ENCODE measurements at regions not wholly inside any gene's neighbourhood (a gene's known extent, or its start where the extent isn't known, plus 50 kb on each side); places are given as distances from the start of the nearest gene placed in this dataset.
A peak's percentile ranks its signal among the peaks of the same experiment; 100 is the strongest.
"Not testable (repeated sequence)": the region's sequence is repeated elsewhere in the genome, so short reads cannot be mapped to it uniquely, and the experiment has no call there.

DNA sequence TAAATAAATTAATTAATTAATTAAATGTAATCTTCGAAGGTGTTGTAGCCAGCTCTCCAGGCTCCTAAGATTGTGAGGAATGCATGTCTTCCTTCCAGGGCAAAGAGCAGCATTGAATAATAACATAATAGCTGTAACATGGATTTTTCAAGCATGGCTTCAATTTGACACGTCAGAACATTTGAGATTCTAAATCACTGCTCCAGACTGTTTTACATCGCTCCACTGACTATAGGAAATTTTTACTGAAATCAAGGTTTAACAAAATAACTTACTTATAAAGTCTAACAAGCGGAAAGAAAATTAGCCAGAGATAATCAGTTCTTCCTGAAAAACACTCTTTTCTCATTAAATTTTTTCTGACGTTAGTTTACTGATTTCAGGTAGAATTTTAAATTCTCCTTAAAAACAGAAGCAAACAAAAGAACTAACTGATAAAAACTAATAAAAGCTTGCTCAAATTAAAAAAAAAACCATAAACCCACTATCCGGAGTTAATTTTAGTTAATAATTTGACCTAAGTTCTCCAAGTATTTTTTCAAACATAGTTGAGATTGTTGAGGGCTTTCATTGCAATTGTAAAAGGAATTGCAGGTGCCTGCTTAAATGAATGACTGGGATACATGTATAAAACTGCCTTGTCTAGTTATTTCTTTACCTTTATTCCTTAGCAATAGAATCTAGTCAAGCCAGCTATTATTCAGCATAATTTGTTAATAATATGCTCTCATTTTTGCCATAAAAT is 51.2 kb upstream of the SGCE start:
- DNase-seq = no peak

DNA sequence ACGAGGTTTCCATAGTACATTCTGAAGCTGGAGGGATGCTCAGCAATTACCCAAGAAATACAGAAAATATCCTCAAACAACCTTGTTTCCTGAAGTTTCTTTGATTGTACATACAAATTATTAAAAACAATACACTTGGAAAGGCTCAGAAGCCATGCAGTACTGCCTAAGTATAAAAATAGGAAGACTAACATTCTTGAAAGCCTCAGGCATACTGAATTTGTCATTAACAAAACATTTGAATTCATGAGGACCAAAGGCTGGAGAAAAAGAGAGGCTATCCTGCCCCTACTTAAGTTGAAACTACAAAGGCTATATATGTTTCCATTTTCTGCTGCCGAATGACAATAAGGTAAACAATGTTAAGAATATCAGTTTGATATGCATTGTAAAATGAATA is 54.3 kb upstream of the SGCE start:
- no peak for DNase-seq

- not testable (repeated sequence) for DNase-seq
These were observed 66.4 kb upstream of the SGCE start for GRCh38 chr7:94722360-94722759.

DNA sequence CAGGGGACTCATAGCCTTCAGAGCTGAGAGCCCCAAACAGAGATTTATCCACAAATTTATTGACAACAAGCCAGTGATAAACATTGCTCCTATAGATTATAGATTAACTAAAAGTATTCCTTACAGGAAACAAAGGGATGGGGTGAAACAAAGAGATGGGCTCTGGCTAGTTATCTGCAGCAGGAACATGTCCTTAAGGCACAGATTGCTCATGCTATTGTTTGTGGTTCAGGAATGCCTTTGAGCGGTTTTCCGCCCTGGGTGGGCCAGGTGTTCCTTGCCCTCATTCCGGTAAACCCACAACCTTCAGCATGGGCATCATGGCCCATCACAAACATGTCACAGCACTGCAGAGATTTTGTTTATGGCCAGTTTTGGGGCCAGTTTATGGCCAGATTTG is 73.0 kb upstream of the SGCE start:
- not testable (repeated sequence) for DNase-seq

DNA sequence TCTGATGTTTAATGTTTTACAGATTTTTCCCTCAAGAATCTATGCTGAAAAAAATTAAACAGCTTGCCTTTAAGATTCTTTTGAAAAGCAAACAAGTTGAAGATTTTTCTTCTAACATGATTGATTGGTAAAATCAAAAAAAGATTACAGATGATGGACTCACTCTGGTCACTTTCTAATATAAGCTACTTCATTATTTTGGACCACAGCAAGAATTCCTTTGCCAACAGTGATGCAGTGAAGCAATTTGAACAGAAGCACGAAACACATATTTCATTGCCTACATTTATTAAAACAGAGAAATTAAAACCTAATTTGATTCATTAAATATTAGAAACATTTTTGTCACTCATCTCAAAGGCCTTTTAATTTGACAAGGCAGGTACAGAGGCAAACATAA is 82.1 kb upstream of the SGCE start:
- no peak for DNase-seq

DNA sequence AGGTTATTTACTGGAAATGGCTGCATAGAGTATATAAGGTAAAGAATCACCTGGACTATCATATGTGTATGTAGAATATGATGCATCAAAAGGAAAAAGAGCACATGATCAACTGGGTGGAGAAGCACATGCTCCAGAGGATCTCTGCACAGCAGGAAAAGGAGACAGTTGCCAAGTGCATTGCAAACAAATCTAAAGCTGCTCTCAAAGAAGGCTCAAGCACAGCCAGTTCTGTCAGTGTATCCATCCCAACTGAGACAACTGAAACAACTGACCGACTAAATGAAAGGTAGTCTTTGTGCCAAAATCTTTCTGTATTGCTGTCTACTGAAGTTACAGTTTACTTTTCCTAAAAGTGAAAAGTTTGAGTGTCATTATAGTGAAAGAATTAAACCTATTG is 83.2 kb upstream of the SGCE start:
- peak in 1 of 2 experiments; percentile 4 for DNase-seq

DNA sequence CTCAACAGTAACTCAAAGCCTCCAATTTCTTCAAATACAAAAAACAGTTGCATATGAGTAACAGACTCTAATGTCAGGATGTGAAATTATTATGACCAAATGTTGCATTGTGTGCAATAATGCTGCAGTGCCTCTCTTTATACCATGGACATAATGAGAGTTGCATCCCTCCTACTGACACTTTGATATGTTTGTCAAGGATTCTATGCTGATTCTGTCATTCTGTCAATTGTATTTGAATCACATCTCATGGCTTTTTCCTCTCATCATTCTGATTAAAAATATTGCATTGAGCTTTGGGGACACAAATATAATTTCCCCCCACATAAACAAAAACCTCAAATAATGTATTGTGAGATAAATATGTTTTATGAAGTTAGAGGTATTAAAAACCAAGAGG is 84.6 kb upstream of the SGCE start:
- DNase-seq = no peak

- DNase-seq = no peak
These were observed 85.2 kb upstream of the SGCE start for GRCh38 chr7:94741179-94741578.

DNA sequence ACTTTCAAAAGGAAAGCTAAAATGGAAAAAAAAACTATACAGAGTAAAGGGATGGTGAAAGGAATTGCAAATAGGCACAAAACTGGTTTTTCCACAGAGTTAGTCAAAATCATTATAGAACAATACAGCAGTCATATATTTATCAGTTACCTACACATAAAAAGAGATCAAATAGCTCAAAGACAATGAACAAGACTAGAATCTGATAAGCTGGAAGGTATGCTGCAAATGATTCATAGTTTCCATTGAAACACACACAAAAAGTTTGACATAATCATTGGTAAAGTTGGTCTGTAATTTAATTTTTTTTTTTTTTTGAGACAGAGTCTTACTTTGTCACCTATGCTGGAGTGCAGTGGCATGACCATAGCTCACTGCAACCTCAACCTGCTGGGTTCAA is 92.4 kb upstream of the SGCE start:
- no peak for DNase-seq

- no peak for DNase-seq
These were observed 104.6 kb upstream of the SGCE start for GRCh38 chr7:94760446-94761100.

DNA sequence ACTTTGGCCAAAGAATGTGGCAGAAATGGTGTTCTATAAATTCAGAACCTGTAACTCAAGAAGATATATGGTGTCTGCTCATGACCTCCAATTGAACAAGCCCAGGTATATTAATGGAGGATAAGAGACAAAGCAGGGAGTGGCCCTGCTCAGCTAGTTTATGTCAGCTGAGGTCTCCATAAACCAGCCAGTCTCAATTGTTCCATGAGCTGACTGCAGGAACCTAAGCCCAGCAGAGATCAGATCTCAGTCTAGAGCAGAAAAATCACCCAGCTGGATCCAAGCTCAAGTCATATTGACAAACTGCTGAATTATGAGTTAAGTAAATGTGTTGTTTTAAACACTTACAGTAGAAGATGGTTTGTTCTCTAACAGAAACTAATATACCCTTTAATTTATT is 105.5 kb upstream of the SGCE start:
- no peak for DNase-seq

DNA sequence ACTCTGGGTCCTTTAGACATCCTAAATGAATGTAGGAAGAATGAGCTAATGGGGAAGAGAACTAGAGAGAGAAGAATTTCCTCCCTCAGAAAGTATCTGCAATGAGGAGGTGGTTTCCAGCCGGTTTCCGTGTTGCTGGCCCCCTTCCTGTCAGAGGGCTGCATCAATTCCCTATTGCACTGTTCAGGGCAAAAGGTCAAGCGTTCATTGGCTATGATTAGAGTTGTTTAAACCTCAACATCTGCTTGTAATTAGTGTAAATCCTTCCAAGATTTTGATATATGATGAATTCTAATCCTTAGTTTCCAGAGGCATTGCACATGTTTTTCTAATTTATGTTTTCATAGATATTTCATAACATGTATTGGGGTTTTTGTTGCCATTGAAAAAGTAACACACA is 107.3 kb upstream of the SGCE start:
- DNase-seq = no peak

DNA sequence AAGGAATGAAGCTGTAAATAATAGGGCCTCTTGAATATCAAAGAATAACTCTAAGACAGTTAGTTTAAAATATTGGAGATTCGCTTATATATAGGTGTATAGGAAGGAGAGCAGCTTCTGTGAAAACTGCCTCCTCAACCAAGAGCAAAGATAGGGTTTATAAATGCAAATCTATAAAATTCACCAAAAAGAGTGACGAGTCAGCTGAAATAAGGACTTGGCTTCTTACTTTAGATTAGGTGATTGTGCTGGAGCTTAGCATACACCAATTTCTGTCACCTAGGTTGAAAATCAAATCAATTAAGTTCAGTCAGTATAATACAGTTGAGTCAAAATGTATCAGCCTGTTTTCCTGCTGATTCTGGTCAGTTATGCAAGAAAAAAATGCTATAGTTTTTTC is 113.8 kb upstream of the SGCE start:
- DNase-seq = no peak

- DNase-seq = no peak
These were observed 123.0 kb upstream of the SGCE start for GRCh38 chr7:94778711-94779459.

- no peak for DNase-seq
These were observed 123.9 kb upstream of the SGCE start for GRCh38 chr7:94779861-94780260.

GRCh38 chr7:94781236-94781635 is 125.3 kb upstream of the SGCE start:
- no peak for DNase-seq

DNA sequence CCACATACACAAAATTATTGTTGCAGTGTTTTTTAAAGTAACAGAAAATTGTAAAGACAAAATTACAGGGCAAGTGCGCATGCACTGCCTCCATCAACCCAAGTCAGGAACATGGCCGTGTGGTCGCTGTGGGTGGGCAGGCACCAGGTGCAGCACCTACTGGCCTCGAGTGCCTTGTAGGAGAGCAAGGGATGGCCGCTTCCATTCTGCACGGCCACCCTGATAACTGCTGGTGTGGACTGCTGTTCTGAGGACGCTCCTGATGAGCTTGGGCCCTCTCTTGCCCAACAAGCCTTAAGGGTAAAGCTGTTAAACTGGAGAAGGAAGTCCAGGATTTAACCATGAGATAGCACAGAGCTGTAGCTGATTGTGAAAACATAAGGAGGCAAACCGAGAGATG is 124.6 kb upstream of the PPP1R9A start:
- DNase-seq = no peak

DNA sequence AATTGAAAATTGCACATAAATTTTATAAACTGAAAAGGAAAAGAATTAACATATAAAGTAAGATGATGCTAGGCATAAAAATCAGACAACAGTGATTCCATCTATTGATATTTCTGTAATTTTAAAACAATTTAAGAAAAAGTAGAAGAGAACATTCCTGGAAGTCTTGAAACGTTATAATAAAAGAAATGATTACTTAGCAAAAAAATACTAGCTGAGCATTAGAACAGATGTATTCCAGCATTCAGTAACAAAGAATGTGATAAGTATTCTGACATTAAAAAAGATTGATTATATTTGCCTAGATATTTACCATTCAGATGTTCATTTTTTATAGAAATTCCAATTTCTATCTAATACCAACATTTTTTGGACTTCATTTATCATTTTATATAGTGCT is 120.1 kb upstream of the PPP1R9A start:
- DNase-seq = no peak

DNA sequence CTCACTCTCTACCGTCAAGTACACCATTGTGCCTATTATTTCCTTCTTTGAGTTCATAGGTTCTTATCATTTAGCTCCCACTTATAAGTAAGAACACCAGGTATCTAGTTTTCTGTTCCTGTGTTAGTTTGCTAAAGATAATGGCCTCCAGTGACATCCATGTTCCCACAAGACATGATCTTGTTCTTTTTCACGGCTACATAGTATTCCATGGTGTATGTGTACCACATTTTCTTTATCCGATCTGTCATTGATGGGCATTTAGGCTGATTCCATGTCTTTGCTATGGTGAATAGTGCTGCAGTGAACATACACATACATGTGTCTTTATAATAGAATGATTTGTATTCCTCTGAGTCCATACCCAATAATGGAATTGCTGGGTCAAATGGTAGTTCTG is 119.0 kb upstream of the PPP1R9A start:
- DNase-seq = not testable (repeated sequence)

- no peak for DNase-seq
These were observed 115.2 kb upstream of the PPP1R9A start for GRCh38 chr7:94792241-94792640.

GRCh38 chr7:94797404-94797803 is 110.0 kb upstream of the PPP1R9A start:
- not testable (repeated sequence) for DNase-seq

GRCh38 chr7:94803821-94804220 is 103.6 kb upstream of the PPP1R9A start:
- DNase-seq = no peak

- DNase-seq = not testable (repeated sequence)
These were observed 98.7 kb upstream of the PPP1R9A start for GRCh38 chr7:94808673-94809072.

- no peak for DNase-seq
These were observed 96.9 kb upstream of the PPP1R9A start for GRCh38 chr7:94810496-94810895.

Data from SHP77 (cell line).